ENCODE measurements at regions not wholly inside any gene's neighbourhood (a gene's known extent, or its start where the extent isn't known, plus 50 kb on each side); places are given as distances from the start of the nearest gene placed in this dataset.

DNA sequence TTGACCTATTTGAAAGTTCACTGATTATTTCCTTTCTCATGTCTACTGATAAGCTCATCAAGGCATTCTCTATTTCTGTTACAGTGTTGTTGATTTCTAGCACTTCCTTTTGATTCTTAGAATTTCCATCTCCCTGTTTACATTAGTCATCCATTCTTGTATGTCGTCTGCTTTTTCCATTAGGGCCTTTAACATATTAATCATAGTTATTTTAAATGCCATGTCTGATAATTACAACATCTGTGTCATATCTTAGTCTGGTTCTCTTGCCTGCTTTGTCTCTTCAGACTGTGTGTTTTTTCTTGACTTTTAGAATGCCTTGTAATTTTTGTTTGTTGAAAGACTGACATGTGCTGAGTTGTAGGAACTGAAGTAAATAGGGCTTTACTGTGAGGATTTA is 602.1 kb downstream of the SOX6 start:
- Histone ChIP-seq H3K9ac (ENCODE audit: extremely low read depth, insufficient read length, low read length) (no peak overlapping the region), H3K23me2 (ENCODE audit: insufficient read length, low read depth, low read length, poor library complexity, severe bottlenecking) (no peaks in the 10 kb centered on the region), H3K14ac (ENCODE audit: insufficient read depth, low read length) (no peak overlapping the region), H3K9me3 (ENCODE audit: control insufficient read depth, low read depth, low read length) (no peaks in the 10 kb centered on the region), H3K79me1 (ENCODE audit: insufficient read depth, low read depth, low read length, poor library complexity, severe bottlenecking) (no peaks in the 10 kb centered on the region), H3T11ph (ENCODE audit: low read length) (no peak overlapping the region), H2AFZ (ENCODE audit: low read length) (no peak overlapping the region), H4K8ac (replicated peaks; ENCODE audit: insufficient read length, low read depth, low read length) (no peak overlapping the region), H3K4ac (ENCODE audit: low read depth, low read length) (no peak overlapping the region), H3K18ac (ENCODE audit: insufficient read length, low read depth, low read length) (no peak overlapping the region), H2AK5ac (ENCODE audit: insufficient read length, low read length) (no peak overlapping the region), H2BK12ac (ENCODE audit: insufficient read length, low read depth, low read length) (no peak overlapping the region), H3K4me1 (ENCODE audit: insufficient read depth, low read length) (no peaks in the 10 kb centered on the region; the same call in 1 of the 2 replicates), H2BK120ac (ENCODE audit: low read depth, low read length, poor library complexity, severe bottlenecking) (no peak overlapping the region), H3K23ac (ENCODE audit: insufficient read length, low read depth, low read length) (no peak overlapping the region), H2BK5ac (ENCODE audit: insufficient read length, low read length) (no peak overlapping the region), H4K91ac (ENCODE audit: insufficient read length, low read depth, low read length) (no peak overlapping the region), H3K27ac (ENCODE audit: insufficient read length, low read depth, low read length) (no peak overlapping the region), H2BK20ac (ENCODE audit: low read depth, low read length, poor library complexity, severe bottlenecking) (no peak overlapping the region), H4K5ac (ENCODE audit: insufficient read length, low read depth, low read length) (no peak overlapping the region), H2BK15ac (ENCODE audit: low read depth, low read length) (no peak overlapping the region), H3K4me2 (ENCODE audit: insufficient read depth, insufficient read length, low read length) (no peak overlapping the region), H3K79me2 (ENCODE audit: insufficient read depth, low read length) (no peaks in the 10 kb centered on the region), H3K27me3 (ENCODE audit: insufficient read depth, low read length) (no peaks in the 10 kb centered on the region), H3K56ac (ENCODE audit: insufficient read length, low read depth, low read length) (no peak overlapping the region), H4K20me1 (ENCODE audit: control insufficient read depth, insufficient read depth, insufficient read length) (no peaks in the 10 kb centered on the region)
- Mint-ChIP-seq H3K4me1 (peaks cover 0 to 9% of the 10 kb centered on the region in 2 experiments; a peak in 1 of 4 replicates), H3K4me3 (no peak overlapping the region), H3K36me3 (ENCODE audit: insufficient read depth in 1 of 3, low read depth in 3 of 3) (no peaks in the 10 kb centered on the region; a peak in 1 of 7 replicates), H3K27me3 (ENCODE audit: low read depth) (no peaks in the 10 kb centered on the region), H3K27ac (no peak overlapping the region), H3K9me3 (no peaks in the 10 kb centered on the region)
- TF ChIP-seq CTCF (conservative IDR thresholded peaks at IDR 0.05), result no peak
- WGBS (ENCODE audit: extremely low coverage, insufficient read length, low lambda C conversion rate), result no CpG with 5 or more reads among the region's 1 CpG
- DNase-seq, result no peak

All from H9 (cell line).